ENCODE measurements at regions not wholly inside any gene's neighbourhood (a gene's known extent, or its start where the extent isn't known, plus 50 kb on each side); places are given as distances from the start of the nearest gene placed in this dataset.
"Not testable (repeated sequence)": the region's sequence is repeated elsewhere in the genome, so short reads cannot be mapped to it uniquely, and the experiment has no call there.

GRCh38 chr14:35987731-35988130 is 161.6 kb downstream of the BRMS1L start:
- no peak for DNase-seq

DNA sequence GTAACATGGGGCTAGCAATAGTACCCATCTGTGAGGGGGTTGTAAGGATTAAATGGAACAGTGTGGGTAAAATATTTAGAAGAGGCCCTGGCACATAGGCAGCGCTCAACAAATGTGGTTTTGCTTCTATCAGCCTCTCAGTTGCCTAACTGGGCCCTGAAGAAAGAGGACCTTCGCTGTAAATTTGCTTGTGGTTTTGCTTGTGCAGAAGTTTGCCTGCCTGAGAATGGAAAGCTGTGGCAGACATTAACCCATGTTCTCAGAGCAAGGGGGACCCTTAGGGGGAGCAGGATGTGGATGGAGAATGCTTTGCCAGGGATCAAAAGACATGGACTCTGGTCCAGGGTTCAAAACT is 160.1 kb downstream of the BRMS1L start:
- DNase-seq = no peak

GRCh38 chr14:35985474-35986218 is 159.5 kb downstream of the BRMS1L start:
- no peak for DNase-seq

- no peak for DNase-seq
Observed at GRCh38 chr14:35979531-35979930, 153.4 kb downstream of the BRMS1L start.

DNA sequence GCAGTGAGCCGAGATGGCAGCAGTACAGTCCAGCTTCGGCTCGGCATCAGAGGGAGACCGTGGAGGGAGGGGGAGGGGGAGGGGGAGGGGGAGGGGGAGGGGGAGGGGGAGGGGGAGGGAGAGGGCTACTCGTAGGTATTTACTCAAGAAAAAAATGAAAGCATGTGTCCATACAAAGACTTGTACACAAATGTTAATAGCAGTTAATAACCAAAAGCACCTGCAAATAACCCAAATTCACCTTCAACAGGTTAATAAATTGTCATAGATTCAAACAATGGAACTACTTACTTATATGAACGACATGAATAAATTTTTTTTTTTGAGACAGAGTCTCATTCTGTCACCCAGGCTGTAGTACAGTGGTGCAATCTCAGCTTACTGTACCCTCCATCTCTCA is 152.4 kb downstream of the BRMS1L start:
- DNase-seq = no peak

DNA sequence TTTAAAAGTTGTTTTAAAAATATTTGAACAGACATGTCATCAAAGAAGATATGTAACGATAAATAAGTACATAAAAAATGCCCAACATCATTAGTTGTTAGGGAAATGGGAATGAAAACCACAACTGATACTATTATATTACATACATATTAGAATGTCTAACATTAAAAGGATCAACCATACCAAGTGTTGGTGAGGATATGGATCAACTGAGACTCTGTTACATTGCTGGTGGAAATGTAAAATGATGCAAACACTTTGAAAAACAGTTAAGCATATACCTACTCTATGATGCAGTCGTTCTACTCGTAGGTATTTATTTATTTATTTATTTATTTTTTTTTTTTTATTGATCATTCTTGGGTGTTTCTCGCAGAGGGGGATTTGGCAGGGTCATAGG is 149.7 kb downstream of the BRMS1L start:
- DNase-seq = no peak

DNA sequence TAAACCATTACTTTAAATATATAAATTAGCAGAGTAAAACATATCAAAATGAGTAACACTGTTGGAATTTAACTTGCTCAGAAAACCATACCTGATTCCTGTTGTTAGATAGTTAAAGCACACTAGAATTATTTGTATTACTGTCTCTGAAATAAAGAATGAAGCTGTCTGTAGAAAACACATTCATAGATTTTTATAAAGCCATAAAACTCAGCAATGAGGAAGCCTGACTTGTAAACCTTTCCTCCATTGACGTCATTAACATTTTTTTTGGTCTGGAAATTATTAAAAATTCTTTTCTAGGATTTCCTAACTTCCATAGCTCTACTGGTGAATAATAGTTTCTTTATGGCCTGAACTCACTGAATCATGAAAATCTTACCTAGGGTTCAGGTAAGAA is 147.6 kb downstream of the BRMS1L start:
- DNase-seq = no peak

- DNase-seq = no peak
Observed at GRCh38 chr14:35971965-35972630, 146.0 kb downstream of the BRMS1L start.

DNA sequence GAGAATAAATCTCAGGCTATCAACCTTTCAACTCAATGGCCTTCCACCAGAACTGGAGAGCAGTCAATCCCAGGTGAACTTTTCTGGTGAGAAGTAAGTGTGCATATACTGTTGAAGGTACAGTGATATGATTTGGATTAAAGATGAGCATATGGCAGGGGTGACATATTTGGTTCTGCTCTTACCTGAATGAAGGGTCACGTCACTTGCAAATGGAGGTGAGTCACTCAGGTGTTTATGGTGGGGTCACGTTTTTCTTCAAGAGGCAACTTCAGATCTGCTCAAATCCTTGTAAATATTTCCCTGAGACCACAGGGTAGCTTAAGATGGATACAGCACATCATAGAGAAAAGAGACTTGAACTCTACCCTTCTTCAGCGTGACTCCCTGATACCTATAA is 143.2 kb downstream of the BRMS1L start:
- no peak for DNase-seq

DNA sequence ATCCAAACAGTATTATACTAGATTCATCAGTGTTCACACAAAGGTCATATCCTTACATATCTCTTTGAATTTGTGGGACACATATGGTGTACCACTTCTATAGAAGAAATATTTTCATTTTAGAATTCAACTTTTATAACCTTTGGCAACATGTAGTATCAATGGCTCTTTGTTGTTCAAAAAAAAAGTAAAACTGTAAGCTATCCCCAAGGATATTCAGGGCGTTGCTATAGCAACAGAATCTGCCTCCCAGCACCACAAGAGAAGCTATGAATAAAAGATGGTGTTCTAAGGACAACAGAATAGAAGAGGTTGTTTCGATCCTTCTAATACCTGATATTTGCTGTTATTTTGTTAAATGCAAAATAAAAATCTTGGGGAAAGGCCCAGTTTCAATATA is 139.3 kb downstream of the BRMS1L start:
- no peak for DNase-seq

DNA sequence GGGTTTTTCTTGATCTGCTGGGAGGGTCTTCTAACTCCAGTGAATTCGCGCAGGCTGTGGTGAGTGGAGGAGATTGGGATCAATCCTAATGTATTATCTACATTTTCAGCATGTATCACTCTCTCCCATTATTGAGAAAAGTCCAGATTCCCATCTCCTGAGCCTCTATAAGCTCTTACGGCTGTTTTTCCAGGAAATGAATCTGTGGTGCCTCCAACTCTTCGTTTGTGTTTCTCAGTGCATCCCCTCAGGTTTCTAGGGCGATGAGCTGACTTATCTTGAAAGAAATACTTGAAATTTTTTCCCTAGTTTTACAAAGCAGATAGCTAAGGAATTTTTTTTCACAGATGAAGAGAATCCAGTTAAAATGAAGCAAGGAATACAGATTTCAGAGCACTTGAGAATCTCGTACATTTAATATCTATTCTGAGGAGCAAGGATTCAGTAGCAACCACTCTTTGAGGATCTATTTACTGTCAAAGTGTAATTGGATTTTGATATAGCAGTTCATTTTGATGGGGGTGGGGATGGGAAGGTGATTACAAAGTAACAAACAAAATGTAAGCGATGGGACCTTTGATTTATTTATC is 138.7 kb downstream of the BRMS1L start:
- DNase-seq = no peak

GRCh38 chr14:35963209-35963608 is 137.1 kb downstream of the BRMS1L start:
- DNase-seq = peak; percentile 31

DNA sequence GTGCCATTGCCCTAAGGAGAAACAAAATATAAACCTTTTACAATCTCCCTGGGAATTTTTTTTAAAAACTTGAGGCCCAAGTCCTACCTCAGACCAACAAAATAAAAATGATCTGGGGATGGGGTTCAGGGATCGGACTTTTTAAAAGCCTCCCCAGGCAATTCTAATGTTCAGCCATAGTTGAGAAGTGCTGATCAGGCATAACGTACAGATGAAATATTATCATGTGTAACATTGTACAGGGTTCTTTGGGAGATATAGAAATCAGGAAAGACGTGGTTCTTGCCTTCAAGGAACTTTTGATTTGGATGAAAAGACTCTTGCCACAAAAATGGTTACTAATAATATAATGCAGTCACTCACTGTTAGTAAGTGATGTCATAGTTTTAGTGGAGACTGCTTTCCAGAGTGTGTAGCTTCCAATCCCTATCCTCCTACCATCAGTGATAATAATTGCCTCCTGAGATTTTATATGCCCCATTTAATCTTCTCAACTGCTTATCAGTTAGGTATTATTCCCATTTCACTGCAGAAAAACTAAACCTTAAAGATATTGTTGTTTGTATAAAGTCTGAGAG is 135.6 kb downstream of the BRMS1L start:
- no peak for DNase-seq

DNA sequence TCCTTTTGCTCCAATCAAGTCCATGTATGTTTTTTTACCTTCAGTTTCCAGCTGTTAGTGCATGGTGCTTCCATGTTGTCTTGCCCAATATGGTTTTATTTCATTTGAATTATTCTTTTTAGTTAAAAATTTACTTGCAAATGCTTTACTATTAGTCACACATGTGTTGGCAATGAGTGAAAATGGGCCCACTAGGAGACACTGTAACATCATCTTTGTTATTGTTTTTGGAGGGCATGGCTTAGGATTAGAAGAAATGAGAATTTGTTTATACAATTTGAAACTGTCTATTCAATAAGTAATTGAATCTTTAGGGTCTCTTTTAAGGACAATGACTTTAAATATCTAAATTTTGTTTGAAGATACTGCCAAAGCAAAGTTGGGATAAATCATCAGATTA is 133.7 kb downstream of the BRMS1L start:
- DNase-seq = no peak

GRCh38 chr14:35958499-35958898 is 132.4 kb downstream of the BRMS1L start:
- DNase-seq = no peak

DNA sequence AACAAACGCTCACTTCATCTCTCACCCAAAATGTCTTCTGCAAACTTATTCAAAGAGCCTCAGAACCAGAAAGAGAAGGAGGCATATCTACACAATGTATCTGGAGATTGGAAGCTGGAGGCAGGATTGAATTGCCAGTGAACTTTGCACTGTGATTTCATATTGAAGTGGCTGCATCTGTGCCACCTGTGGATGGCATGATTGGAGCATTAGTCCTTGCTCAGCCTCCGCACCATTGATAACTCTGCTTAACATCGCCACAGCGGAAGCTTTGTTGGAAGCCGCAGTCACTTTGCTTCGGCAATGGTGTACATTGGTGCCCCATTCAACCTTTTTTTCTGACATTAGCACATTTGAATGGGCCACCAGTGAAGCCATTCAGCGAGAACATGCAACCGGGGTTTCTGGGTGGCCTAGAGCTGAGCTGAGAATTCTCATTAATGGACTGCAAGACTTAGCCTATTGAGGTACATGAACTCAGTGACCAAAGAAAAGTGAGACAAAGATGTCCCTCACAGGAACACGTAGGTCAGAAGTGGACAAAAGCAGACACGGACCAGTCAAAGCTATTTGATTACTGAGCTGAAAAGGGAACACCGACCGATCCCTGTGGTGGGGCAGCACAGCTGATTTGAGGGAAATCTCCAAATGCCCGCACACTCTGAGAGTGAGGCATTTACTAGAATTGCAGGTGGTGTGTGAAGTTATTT is 130.4 kb downstream of the BRMS1L start:
- DNase-seq = no peak

DNA sequence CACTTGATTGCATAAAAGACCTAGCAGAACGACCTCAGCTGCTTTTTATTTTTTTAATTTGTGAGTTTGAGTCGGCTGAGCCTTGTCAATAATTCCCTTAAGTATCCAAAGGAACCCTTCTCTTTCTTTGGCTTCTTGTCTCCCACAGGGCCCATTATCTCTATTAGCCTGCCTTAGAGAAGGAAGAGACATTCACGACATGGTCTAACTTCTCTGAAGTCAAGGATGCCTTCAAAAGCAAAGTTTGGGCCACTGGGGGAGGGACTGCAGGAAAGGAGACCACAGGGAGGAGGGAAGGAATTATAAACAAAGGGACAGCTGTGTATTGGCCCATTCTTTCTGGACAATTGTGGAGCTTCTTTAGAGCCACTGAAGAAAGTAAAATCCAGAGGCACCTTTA is 126.4 kb downstream of the BRMS1L start:
- no peak for DNase-seq

GRCh38 chr14:35949920-35950513 is 123.9 kb downstream of the BRMS1L start:
- DNase-seq = no peak

DNA sequence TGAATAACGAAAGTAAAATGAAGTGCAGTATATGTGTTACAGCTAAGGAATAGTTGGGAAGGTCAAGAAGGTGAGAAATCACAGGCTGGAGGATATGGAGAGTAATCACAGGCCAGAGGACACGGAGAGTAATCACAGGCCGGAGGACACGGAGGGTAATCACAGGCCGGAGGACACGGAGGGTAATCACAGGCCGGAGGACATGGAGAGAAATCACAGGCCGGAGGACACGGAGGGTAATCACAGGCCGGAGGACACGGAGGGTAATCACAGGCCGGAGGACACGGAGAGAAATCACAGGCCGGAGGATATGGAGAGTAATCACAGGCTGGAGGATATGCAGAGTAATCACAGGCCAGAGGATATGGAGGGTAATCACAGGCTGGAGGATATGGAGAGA is 121.8 kb downstream of the BRMS1L start:
- DNase-seq = not testable (repeated sequence)

GRCh38 chr14:35944847-35945246 is 118.7 kb downstream of the BRMS1L start:
- peak; percentile 40 for DNase-seq

GRCh38 chr14:35940291-35940690 is 114.2 kb downstream of the BRMS1L start:
- peak; percentile 59 for DNase-seq

DNA sequence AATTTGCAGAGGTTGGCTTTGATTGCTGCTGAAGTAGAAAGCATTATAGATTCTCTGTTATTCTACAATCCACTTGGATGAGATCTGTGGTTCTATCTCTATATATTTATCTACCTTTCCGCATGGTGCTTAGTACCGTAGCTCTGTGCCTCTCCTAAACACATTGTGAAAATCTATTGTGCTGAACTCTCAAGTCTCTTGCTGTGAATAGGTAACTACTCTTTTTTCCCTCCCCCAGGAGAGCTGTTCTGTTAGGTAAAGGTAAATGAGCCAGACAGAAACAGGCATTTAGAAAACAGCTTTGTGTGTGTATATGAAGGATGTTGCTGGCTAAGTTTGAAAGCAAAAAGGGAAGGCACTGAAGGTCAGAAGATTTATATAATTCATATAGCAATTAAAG is 112.6 kb downstream of the BRMS1L start:
- DNase-seq = no peak

DNA sequence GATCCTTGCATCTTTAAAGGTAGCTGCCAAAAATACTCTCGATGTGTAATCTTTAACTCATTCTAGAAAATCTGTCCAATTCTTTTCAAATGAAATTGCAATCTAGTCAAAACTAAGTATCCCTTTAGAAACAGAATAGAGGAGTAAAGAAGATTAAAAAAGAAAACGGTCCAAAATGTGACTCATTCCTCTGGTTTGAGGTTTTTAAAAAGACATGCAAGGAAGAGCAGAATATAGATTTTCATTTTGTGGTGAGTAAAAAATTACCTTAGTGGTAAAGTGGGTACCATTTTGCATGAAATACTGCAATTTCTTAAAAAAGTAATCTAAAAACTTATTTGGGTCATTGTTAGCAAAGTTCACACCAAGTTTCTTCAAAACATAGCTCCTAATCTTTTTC is 108.4 kb downstream of the BRMS1L start:
- peak; percentile 74 for DNase-seq
